GM11168 (cell line): ENCODE measurements at regions not wholly inside any gene's neighbourhood (a gene's known extent, or its start where the extent isn't known, plus 50 kb on each side); places are given as distances from the start of the nearest gene placed in this dataset.
"Not testable (repeated sequence)": the region's sequence is repeated elsewhere in the genome, so short reads cannot be mapped to it uniquely, and the experiment has no call there.

Experiments
- in situ Hi-C: fragments of 300-500 bp; cut with MboI; formaldehyde crosslinking; loops from one replicate; pipeline ENCODE4 v1.12.0; 2022; ENCODE audit warnings: low sequenced_read_pairs; ENCODE audit not compliant: unreplicated experiment

DNA sequence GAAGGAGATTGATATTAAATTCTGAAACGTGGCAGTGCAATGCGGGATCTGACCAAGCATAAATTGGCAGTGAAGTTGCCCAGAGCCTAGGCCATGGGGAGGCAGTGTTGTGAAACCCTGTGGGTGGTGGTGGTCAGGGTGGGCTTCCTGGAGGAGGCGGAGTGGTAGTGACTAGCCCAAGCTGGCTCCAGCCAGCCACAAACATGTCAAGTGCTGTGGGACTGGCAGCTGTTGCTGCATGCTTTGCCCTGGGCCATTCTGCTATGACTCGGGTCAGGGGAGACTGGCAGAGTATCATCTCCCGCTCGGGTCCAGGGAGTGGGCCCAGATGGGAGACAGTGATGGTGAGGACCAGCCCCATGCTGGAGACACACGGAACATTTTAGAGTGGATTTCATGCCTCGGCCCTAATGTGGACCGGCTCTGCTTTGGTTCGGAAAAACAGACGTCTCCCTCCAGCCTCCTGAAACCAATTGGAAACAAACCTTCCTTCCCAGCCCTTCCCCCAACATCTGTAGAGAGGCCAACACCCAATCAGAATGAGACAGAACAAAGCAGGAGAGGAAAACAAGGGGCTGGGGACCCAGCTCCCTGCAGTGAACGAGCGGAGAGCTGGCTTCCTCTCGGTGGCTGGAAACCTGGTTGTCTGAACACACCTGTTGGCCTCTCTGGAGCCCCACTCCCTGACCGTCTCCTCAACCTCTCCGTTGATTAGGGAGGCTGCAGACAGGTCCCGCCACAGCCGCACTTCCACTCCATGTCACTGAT, 58.2 kb downstream of the TMEM270 start:
- in situ Hi-C loops: no loop called here

DNA sequence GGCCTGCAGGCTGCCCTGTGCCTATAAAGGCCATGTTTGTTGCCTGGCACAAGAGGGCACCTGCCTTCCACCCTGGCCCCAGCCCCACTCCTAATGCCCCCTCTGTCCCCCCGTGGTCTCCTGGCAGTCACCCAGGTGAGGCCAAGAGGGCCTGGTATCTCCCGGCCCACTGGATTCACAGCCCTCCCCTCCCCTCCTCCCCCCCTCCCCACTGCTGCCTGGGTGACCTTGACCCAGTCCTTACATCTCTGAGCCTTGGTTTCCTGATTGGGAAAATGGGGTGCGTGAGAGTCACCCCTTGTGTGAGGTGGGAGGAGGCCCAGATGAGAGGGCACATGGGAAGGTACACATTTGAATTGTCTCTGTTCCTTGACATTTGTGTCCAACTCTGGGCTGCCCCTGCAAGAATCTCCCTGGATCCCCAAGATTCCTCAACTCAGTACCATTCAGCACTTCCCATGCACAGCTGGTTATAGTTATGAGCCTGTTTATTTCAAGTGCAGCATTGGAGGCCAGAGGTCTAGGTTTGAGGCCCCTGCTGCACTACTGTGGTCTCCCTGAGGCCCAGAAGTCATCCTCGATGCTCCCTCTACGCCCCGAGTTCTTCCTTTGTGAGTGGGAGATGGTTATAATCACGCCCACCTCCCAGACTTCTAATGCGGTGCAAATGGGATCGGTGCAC, 58.9 kb downstream of the TMEM270 start:
- in situ Hi-C loops: no loop called here

DNA sequence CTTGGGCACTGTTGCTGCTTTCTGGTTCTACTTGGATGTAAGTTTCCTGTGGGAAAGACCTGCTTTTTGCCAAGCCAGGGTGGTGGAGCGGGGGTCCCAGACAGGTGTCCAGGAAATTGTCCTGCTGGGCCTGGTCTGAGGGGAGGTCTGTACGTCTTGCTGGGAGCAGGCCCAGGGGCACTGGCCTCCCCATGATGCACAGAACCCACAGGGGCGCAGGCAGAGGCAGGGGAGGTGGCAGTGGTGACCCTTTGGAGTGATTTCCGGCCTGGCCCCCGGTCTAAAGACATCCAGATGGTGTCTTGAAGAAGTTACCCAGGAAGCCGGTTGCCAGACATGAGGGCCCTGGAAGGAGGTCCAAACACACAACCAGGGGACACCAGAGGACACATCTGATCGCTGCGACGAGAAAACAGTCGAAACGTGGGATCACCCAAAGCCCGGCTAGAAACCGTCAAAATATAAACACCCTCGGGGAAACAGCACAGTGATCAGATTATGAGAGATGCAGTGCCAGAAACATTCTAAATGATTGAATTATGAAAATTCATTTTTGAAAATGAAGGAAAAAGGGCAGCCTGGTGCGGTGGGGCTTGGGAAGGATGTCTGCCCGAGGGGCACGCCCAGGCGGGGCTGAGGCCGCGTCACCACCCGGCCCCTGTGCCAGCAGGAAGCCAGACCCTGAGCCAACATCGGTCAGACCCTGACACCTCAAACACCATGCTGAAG, 59.6 kb downstream of the TMEM270 start:
- in situ Hi-C loops: no loop called here

DNA sequence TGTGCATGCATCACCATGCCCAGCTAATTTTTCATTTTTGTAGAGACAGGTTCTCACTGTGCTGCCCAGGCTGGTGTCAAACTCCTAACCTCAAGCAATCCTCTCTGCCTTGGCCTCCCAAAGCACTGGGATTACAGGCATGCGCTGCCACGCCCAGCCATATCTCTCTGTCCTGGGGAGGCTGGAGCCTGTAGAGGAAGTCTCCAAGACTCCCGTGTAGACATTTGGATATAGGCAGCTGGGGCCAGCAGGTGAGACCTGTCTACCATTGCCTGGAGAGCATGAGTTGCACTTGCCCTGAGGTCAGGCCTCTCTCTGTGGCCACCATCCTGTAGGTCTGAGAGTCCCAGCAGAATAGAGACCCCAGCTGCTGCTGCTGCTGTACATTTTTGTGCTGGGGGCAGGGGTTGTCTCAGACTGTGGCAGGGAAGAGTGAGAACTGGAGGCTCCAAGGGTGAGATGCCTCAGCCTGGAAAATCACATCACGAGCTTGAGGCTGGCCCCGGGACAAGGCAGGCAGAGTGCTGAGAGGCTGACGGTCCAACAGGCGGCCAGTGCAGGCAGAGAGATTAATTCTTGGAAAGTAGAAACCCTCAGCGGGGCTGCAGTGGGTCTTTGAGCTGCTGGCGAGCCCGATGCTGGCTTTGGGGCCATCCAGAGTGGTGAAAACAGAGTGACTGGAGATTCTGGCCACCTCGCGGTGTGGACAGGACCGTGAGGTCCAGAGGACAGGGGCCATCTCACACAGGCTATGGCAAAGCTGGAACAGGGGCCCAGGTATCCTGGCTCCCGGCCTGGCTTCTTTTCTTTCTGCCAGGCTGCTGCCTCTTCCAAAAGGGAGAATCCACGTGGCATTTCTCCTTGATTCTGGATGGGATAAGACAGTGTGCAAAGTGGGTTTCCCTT, 60.9 kb downstream of the TMEM270 start:
- in situ Hi-C loops: no loop called here

DNA sequence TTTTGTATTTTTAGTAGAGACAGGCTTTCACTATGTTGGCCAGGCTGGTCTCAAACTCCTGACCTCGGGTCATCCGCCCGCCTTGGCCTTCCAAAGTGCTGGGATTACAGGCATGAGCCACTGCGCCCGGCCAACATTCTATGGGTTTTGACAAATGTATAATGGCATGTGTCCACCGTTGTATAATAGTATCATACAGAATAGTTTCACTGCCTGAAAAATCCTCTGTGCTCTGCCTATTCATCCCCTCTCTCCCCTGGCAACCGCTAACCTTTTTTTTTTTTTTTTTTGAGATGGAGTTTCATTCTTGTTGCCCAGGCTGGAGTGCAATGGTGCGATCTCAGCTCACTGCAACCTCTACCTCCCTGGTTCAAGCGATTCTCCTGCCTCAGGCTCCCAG, 67.7 kb downstream of the TMEM270 start:
- in situ Hi-C loops: not testable (repeated sequence)

DNA sequence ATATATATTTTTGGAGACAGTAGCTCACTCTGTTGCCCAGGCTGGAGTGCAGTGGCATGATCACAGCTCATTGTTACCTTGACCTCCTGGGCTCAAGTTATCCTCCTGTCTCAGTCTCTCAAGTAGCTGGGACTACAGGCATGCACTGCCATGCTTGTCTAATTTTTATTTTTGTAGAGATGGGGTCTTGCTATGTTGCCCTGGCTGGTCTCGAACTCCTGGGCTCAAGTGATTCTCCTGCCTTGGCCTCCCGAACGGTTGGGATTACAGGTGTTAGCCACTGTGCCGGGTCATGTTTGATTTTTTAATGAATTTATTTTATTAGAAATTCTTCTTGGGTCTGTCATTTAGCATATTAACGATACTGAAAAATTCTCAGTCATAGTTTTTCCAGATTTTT, 70.5 kb downstream of the TMEM270 start:
- in situ Hi-C loops: no loop called here

DNA sequence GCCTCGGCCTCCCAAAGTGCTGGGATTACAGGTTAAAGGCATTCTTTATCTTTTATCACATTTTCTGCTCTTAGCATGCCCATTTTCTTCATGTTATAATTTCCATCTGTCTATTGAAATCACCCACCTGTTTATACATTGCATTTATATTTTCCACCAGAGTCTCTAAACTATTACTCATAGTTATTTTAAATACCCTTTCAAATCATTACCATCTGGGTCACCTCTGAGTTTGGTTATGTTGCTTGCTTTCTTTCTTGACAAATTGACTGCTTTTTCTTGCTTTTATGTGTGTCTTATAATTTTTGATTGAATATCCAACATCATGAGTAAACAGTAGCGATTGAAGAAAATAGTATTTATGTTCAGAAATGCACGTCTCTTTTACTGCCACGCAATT, 71.4 kb downstream of the TMEM270 start:
- in situ Hi-C loops: no loop called here

DNA sequence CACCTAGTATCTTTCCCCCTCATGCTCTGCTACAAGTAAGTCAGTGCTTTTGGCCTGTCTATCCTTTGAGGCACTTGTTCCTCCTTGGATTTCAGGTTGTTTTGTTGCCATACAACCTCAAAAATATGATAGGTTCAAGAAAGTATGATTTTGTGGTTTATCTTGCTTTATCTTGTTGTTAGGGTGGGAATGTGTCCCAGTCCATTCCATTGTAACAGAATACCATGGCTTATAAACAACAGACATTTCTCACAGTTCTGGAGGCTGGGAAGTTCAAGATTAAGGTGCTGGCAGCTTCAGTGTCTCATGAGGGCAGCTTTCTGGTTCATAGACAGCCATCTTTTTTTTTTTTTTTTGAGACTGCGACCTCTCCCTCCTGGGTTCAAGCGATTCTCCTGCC, 72.1 kb downstream of the TMEM270 start:
- in situ Hi-C loops: no loop called here

DNA sequence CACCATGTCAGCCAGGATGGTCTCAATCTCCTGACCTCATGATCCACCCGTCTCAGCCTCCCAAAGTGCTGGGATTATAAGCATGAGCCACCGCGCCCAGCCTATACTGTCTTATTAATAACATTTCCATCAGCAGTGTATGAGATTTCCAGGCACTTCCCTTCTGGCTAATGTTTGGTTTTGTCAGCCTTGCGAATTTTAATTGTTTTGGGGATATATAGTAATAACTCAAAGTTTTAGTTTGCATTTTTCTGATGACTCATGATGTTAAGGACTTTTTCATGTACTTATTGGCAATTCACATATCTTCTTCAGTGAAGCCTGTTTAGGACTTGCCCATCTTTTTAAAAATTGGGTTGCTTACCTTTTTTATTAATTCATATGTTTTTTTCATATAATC, 76.0 kb downstream of the TMEM270 start:
- in situ Hi-C loops: no loop called here

DNA sequence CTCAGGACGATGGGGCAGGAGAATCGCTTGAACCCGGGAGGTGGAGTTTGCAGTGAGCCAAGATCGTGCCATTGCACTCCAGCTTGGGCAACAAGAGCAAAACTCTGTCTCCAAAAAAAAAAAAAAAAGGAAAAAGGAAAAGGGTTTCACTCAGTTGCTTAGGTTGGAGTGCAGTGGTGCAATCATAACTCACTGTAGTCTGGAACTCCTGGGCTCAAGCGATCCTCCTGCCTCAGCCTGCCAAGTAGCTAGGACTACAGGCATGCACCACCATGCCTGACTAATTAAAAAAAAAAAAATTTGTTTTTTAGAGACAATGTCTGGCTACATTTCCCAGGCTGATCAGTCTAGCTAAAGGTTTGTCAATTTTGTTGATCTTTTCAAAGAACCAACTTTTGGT, 76.7 kb downstream of the TMEM270 start:
- in situ Hi-C loops: not testable (repeated sequence)

DNA sequence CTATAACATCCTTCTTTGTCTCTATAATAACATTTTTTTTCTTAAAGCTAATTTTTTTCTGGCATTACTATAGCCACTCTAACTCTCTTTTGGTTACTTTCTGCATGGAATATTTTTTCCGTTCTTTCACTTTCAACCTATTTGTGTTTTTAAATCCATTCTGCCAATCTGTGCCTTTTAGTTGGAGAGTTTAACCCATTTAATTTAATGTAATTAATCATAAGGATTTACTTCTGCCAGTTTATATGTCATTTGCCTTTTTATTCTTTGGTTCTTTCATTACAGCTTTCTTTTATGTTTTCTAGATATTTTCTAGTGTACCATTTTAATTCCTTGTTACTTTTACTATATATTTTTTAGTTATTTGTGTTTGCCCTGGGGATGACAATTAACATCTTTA, 78.6 kb downstream of the TMEM270 start:
- in situ Hi-C loops: no loop called here

DNA sequence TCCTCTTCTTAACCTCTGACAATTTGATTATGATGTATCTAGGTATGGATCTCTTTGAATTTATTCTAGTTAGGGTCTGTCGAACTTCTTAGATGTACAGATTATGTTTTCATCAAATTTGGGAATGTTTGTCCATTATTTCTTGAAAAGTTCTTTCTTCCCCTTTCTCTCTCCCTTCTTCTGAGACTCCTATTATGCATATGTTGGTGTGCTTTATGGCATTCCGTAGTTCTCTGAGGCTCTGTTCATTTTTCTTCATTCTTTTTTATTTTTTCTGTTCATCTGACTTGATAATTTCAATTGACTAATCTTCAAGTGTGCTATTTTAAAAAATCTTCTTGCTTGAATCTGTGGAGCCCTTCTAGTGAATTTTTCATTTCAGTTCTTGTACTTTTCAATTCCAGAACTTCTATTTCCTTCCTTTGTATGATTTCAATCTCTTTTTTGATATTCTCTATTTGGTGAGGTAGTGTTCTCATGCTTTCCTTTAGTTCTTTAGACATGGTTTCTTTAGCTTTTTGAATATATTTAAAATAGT, 79.8 kb downstream of the TMEM270 start:
- in situ Hi-C loops: loop anchor here (5.0 kb wide), 1 partner anchor 33 kb away; no protein-coding TSS in a partner anchor

DNA sequence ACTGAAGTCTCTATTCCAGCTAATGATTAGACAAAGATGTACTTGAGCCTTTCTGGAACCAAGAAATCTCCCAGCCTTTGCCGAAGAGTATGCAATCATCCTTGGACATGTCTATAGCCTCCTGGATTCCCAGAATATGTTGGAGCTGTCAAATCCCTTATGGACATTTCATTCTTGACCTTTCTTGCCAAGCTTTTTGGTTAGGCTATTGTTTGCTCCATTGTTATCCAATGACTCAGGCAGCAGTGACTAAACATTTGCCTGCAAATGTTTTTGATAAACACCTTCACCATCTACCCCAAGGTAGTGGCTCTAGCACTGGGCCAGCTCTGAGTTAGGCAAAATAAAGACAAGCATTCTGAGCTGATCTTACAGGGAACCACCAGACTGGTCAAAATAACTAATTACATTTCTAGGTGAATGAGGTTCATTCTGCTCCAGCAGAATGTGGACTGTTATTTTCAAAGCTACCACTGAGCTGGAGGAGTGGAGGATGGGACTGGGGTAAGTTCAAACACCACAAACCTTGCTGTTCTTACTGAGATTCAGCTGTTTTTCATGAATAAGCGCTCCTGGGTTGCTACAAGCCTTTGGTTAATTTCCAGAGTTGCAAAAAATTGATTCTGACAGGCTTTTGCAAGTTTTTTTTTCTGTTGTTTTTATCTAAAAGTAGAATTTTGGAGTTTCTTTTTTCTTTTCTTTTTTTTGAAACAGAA, 81.0 kb downstream of the TMEM270 start:
- in situ Hi-C loops: loop anchor here (5.0 kb wide), 1 partner anchor 35 kb away; no protein-coding TSS in a partner anchor

DNA sequence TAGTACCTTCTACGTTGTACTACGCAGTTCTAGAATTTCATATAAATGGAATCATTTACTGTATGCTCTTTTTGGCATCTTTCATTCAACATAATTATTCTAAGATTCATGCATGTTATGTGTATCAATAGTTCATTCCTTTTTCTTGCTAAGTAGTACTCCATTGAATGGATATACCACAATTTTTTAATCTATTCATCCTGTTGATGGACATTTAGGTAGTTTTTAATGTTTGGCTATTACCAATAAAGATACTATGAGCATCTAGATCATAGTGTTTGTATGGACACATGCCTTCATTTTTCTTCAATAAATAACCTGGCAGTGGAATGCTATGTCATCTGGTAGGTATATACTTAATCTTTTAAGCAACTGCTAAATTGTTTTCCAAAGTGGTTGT, 83.0 kb upstream of the ELN start:
- in situ Hi-C loops: no loop called here

DNA sequence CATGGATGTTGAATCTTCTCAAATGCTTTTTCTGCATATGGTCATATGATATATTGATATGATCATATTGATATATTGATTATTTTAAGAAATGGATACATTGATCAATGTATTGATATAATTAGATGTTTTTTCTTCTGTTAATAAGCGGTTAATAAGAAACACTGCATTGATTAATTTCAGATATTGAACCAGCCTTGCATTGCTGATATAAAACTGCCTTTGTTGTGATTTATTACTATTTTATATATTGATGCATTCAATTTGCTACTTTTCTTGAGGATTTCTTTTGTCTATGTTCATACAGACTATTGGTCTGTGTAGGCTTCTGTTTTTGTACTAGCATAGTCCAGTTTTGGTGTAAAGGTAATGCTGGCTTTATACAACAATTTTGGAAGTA, 79.7 kb upstream of the ELN start:
- in situ Hi-C loops: no loop called here

DNA sequence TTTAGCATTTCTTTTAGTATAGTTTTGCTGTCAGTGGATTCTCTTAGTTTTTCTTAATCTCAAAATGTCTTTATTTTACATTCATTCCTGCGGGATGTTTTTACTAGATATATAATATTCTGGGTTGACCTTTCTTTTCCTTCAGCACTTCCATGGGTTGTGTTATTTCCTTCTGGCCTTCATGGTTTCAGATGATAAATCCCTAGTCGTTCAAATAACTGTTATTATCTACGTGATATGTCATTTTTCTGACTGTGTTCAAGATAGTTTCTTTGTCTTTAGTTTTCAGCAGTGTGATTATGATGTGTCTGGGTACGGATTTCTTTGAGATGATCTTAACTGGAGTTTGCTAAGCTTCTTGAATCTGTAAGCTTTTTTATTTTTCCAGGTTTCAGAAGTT, 75.7 kb upstream of the ELN start:
- in situ Hi-C loops: no loop called here

DNA sequence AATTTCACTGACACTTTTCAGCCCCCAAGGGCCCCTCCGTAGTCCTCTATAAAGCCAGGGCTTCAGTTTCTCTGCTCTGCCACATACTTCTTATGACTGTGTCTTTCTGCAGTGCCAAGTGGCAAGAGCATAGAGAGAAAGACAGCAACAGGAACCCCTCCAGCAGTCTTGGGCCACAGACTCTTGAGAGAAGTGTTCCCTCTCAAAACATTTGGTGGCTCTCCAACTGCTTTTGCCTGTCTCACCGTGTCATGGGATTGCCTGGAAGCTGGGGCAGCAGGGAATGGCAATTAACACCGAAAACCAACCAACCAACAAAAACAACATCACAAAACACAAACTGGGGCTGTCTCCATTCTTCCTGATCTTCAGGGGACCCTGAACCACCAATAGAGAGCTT, 73.8 kb upstream of the ELN start:
- in situ Hi-C loops: no loop called here

DNA sequence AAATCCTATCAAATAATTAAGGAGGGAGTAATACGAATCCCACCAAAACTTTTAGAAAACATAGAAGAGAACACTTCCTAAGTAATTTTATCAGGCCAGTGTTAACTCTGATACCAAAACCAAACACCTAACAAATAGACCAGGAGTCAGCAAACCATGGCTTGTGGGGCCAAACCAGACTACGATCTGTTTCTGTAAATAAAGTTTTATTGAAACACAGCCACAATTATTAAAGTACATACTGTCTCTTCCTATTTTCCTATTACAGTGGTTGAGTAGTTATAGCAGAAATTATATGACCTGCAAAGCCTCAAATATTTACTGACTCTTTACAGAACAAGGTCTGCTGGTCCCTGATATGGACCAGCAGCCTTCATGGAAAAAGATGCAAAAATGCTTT, 73.1 kb upstream of the ELN start:
- in situ Hi-C loops: no loop called here

DNA sequence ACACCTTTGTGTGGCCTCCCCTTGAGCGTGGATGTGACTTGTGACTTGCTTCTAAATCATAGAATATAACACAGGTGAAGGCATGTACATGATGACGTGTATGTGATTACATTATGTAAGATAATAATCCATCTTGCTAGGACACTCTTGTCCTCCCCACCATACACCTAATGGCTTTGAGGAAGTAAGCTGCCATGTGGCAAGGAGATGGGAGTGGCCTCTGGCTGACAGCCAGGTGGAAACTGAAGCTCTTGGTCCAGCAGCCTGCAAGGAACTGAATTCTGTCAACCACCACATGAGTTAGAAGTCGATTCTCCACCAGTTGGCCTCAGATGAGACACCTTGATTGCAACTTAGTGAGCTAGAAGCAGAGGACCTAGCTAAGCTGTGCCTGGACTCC, 67.4 kb upstream of the ELN start:
- in situ Hi-C loops: no loop called here
